ENCODE measurements at regions not wholly inside any gene's neighbourhood (a gene's known extent, or its start where the extent isn't known, plus 50 kb on each side); places are given as distances from the start of the nearest gene placed in this dataset.

GRCh38 chr5:104126980-104127379 is 564.4 kb upstream of the NUDT12 start:
- H3K36me3 ChIP-seq (ENCODE audit: control insufficient read depth in 2 of 2, extremely low read depth in 1 of 2, insufficient read depth in 2 of 2, low read length in 2 of 2) = no peaks in the 10 kb centered on the region
- no peak overlapping the region for H3K27ac ChIP-seq (ENCODE audit: insufficient read depth, low read depth, low read length)
- CTCF ChIA-PET = no interaction called here
- POLR2A ChIA-PET = no interaction called here
- intact Hi-C loops (cut with micrococcal nuclease) (no loop called here), dilution Hi-C loops (cut with MboI; ENCODE audit: extremely low pct_ligation_motif_present, low sequenced_read_pairs) (no loop called here)
- no peak overlapping the region for H3K4me2 ChIP-seq (ENCODE audit: insufficient read depth, low read length)
- H3K27me3 ChIP-seq (ENCODE audit: control insufficient read depth in 2 of 2, insufficient read depth in 2 of 2, low read length in 2 of 2) = no peaks in the 10 kb centered on the region
- DNase-seq (ENCODE audit: low read depth, low spot score) (no peak), FAIRE-seq (no peak)
- no peaks in the 10 kb centered on the region for H3K9me3 ChIP-seq (replicated peaks; ENCODE audit: control insufficient read depth, insufficient read depth, low read length)
- no peaks in the 10 kb centered on the region for H3K4me1 ChIP-seq (ENCODE audit: control insufficient read depth, extremely low read depth, insufficient read depth, low read length)
- BruUV-seq (replicated peaks) = no TSS peak
- no peaks in the 10 kb centered on the region for H3K79me2 ChIP-seq (ENCODE audit: control insufficient read depth, insufficient read depth, low read length)
- H3K9me1 ChIP-seq (replicated peaks; ENCODE audit: control insufficient read depth, extremely low read depth, insufficient read depth, low read length) = no peaks in the 10 kb centered on the region
- no peak overlapping the region for H3K9ac ChIP-seq (replicated peaks; ENCODE audit: extremely low read depth, insufficient read depth, low read length)
- H4K20me1 ChIP-seq (replicated peaks; ENCODE audit: control insufficient read depth, extremely low read depth, insufficient read depth, low read length) = no peaks in the 10 kb centered on the region
- no peak for TF ChIP-seq MAX (IDR thresholded peaks at IDR 0.05; ENCODE audit: insufficient read depth, insufficient read length)
- no peak overlapping the region for H3K4me3 ChIP-seq (replicated peaks in 1 of 3; ENCODE audit: insufficient read depth in 1 of 3, low read depth in 1 of 3, low read length in 3 of 3)
- no peak overlapping the region for H2AFZ ChIP-seq (ENCODE audit: low read depth, low read length)

DNA sequence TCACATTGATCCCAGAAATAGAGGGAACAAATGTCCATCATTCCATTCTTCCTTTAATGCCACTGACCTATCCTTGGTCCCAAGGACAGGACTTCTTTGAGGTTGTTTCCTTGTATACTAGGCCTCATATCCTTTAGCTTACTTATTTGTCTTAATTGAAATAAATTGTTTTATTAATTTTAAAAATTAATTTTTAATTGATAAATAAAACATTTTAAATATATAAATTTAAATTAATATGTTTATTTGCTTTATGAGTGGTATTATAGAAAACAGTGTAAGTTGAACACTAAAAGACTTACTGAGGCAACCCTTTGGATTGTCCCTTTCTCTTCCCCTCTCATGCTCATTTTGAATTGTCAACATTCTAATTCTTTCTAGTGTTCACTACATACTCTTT is 556.9 kb upstream of the NUDT12 start:
- FAIRE-seq = no peak

More for the DNA sequence above, 556.9 kb upstream of the NUDT12 start:
- Histone ChIP-seq H3K9me1 (replicated peaks; ENCODE audit: control insufficient read depth, extremely low read depth, insufficient read depth, low read length) (no peaks in the 10 kb centered on the region), H3K79me2 (ENCODE audit: control insufficient read depth, insufficient read depth, low read length) (no peaks in the 10 kb centered on the region), H3K4me1 (ENCODE audit: control insufficient read depth, extremely low read depth, insufficient read depth, low read length) (no peaks in the 10 kb centered on the region), H4K20me1 (replicated peaks; ENCODE audit: control insufficient read depth, extremely low read depth, insufficient read depth, low read length) (no peaks in the 10 kb centered on the region), H3K27me3 (ENCODE audit: control insufficient read depth in 2 of 2, insufficient read depth in 2 of 2, low read length in 2 of 2) (no peaks in the 10 kb centered on the region), H3K9me3 (replicated peaks; ENCODE audit: control insufficient read depth, insufficient read depth, low read length) (no peaks in the 10 kb centered on the region), H3K9ac (replicated peaks; ENCODE audit: extremely low read depth, insufficient read depth, low read length) (no peak overlapping the region), H3K36me3 (ENCODE audit: control insufficient read depth in 2 of 2, extremely low read depth in 1 of 2, insufficient read depth in 2 of 2, low read length in 2 of 2) (no peaks in the 10 kb centered on the region), H3K4me3 (replicated peaks in 1 of 3; ENCODE audit: insufficient read depth in 1 of 3, low read depth in 1 of 3, low read length in 3 of 3) (no peak overlapping the region), H2AFZ (ENCODE audit: low read depth, low read length) (no peak overlapping the region), H3K4me2 (ENCODE audit: insufficient read depth, low read length) (no peak overlapping the region), H3K27ac (ENCODE audit: insufficient read depth, low read depth, low read length) (no peak overlapping the region)
- TF ChIP-seq GATA2 (IDR thresholded peaks at IDR 0.05; ENCODE audit: insufficient read depth, insufficient read length, low read depth, low read length) = no peak
- TF ChIP-seq EZH2 (IDR thresholded peaks at IDR 0.05; ENCODE audit: borderline replicate concordance, low read depth, low read length, severe bottlenecking) = no peak
- no peak for TF ChIP-seq POLR2AphosphoS5 (IDR thresholded peaks at IDR 0.05; ENCODE audit: insufficient read depth, low read depth, low read length)
- TF ChIP-seq MYC (IDR thresholded peaks at IDR 0.05; ENCODE audit: low read depth, low read length) = no peak
- TF ChIP-seq FOS (IDR thresholded peaks at IDR 0.05; ENCODE audit: borderline replicate concordance, insufficient read depth, low read length) = no peak
- no peak for TF ChIP-seq POLR2A (IDR thresholded peaks at IDR 0.05; ENCODE audit: low read depth, low read length)
- TF ChIP-seq JUN (IDR thresholded peaks at IDR 0.05; ENCODE audit: borderline replicate concordance, insufficient read depth, insufficient read length, low read depth) = no peak
- TF ChIP-seq, protein P1, sequence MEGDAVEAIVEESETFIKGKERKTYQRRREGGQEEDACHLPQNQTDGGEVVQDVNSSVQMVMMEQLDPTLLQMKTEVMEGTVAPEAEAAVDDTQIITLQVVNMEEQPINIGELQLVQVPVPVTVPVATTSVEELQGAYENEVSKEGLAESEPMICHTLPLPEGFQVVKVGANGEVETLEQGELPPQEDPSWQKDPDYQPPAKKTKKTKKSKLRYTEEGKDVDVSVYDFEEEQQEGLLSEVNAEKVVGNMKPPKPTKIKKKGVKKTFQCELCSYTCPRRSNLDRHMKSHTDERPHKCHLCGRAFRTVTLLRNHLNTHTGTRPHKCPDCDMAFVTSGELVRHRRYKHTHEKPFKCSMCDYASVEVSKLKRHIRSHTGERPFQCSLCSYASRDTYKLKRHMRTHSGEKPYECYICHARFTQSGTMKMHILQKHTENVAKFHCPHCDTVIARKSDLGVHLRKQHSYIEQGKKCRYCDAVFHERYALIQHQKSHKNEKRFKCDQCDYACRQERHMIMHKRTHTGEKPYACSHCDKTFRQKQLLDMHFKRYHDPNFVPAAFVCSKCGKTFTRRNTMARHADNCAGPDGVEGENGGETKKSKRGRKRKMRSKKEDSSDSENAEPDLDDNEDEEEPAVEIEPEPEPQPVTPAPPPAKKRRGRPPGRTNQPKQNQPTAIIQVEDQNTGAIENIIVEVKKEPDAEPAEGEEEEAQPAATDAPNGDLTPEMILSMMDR (IDR thresholded peaks at IDR 0.05; ENCODE audit: extremely low read depth in 1 of 2, insufficient read depth in 1 of 2, low read depth in 1 of 2, low read length in 2 of 2) = no peak
- TF ChIP-seq MAX (IDR thresholded peaks at IDR 0.05; ENCODE audit: insufficient read depth, insufficient read length) = no peak
- no TSS peak for BruUV-seq (replicated peaks)
- intact Hi-C loops (cut with micrococcal nuclease) (no loop called here), dilution Hi-C loops (cut with MboI; ENCODE audit: extremely low pct_ligation_motif_present, low sequenced_read_pairs) (no loop called here)
- ChIA-PET CTCF (no interaction called here), POLR2A (no interaction called here)
- no peak for DNase-seq (ENCODE audit: low read depth, low spot score)

All from endothelial cell of umbilical vein (primary cell).